Activated naive CD8-positive, alpha-beta T cell treated with anti-CD3 and anti-CD28 coated beads, Interleukin-2, amount 10 ng/mL, durations not matched to agents 7 days and 5 days (primary cell): ENCODE measurements at regions not wholly inside any gene's neighbourhood (a gene's known extent, or its start where the extent isn't known, plus 50 kb on each side); places are given as distances from the start of the nearest gene placed in this dataset.

Experiments used
- ATAC-seq: fragments of 150-1000 bp; cut with Tn5 transposase; one replicate; pipeline ENCODE4 v1.10.0; 2021; ENCODE audit warnings: low read depth, moderate library complexity
- POLR2A ChIA-PET: fragments of 350-600 bp; sonication (Branson Sonifier 250); formaldehyde crosslinking; loops from one replicate; lab custom pipeline; 2021; ENCODE audit warnings: antibody characterized with exemption; lab: Charles Lee
- DNase-seq: peaks from one replicate; pipeline ENCODE4 v3.0.0; 2021
- H3K27ac Mint-ChIP-seq: one replicate; pipeline ENCODE4 v1.8.0; 2022; ENCODE audit warnings: mild to moderate bottlenecking, mixed read lengths
- H3K27me3 Mint-ChIP-seq: one replicate; pipeline ENCODE4 v1.8.0; 2022; ENCODE audit warnings: mild to moderate bottlenecking, moderate library complexity, mixed read lengths
- H3K36me3 Mint-ChIP-seq: one replicate; pipeline ENCODE4 v1.8.0; 2021; ENCODE audit warnings: mild to moderate bottlenecking, mixed read lengths
- H3K4me1 Mint-ChIP-seq: one replicate; pipeline ENCODE4 v1.8.0; 2021; ENCODE audit warnings: mixed read lengths
- H3K4me3 Mint-ChIP-seq: one replicate; pipeline ENCODE4 v1.8.0; 2022; ENCODE audit warnings: mild to moderate bottlenecking, moderate library complexity, mixed read lengths
- H3K9me3 Mint-ChIP-seq: one replicate; pipeline ENCODE4 v1.8.0; 2021; ENCODE audit warnings: mixed read lengths

GRCh38 chr4:125663896-125664767 lies 349.4 kb downstream of the FAT4 start:
- POLR2A ChIA-PET: no interaction called here
- DNase-seq (no peak), ATAC-seq (no peak)
- Mint-ChIP-seq H3K4me1 (no peaks in the 10 kb centered on the region), H3K27me3 (no peaks in the 10 kb centered on the region), H3K4me3 (no peak overlapping the region), H3K36me3 (no peaks in the 10 kb centered on the region), H3K27ac (no peak overlapping the region), H3K9me3 (no peaks in the 10 kb centered on the region)

- POLR2A ChIA-PET: no interaction called here
- no peak for DNase-seq
- no peaks in the 10 kb centered on the region for H3K36me3 Mint-ChIP-seq
- no peak for ATAC-seq
- no peak overlapping the region for H3K4me3 Mint-ChIP-seq
- no peaks in the 10 kb centered on the region for H3K4me1 Mint-ChIP-seq
- no peaks in the 10 kb centered on the region for H3K27me3 Mint-ChIP-seq
- H3K27ac Mint-ChIP-seq: no peak overlapping the region
- peaks cover 1% of the 10 kb centered on the region for H3K9me3 Mint-ChIP-seq
These were observed 351.9 kb downstream of the FAT4 start for GRCh38 chr4:125666635-125667034.

DNA sequence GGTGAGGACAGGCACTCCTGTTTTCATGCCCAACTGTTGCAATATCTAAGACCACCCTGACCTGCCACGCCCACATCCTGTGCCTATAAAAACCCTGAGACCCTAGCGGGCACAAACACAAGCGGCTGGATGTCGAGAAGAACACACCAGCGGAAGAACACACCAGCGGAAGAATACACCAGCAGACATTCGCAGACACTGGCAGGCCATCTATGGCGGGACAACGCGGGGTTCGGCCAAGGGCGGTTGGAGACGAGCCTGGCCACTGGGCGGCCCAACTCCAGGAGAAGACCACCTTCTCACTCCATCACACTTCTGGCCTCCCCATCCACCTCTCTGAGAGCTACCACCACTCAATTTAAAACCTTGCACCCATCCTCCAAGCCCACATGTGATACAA lies 361.4 kb downstream of the FAT4 start:
- no peaks in the 10 kb centered on the region for H3K27me3 Mint-ChIP-seq
- no peak overlapping the region for H3K4me3 Mint-ChIP-seq
- ATAC-seq: no peak
- DNase-seq: no peak
- H3K27ac Mint-ChIP-seq: no peak overlapping the region
- H3K36me3 Mint-ChIP-seq: no peaks in the 10 kb centered on the region
- POLR2A ChIA-PET: no interaction called here
- H3K9me3 Mint-ChIP-seq: no peaks in the 10 kb centered on the region
- H3K4me1 Mint-ChIP-seq: no peaks in the 10 kb centered on the region

- ATAC-seq (no peak), DNase-seq (no peak)
- H3K36me3 Mint-ChIP-seq: no peaks in the 10 kb centered on the region
- no peak overlapping the region for H3K27ac Mint-ChIP-seq
- no peak overlapping the region for H3K4me3 Mint-ChIP-seq
- POLR2A ChIA-PET: no interaction called here
- no peaks in the 10 kb centered on the region for H3K4me1 Mint-ChIP-seq
- H3K27me3 Mint-ChIP-seq: no peaks in the 10 kb centered on the region
- no peaks in the 10 kb centered on the region for H3K9me3 Mint-ChIP-seq
These were observed 361.8 kb downstream of the FAT4 start for GRCh38 chr4:125676583-125676982.

DNA sequence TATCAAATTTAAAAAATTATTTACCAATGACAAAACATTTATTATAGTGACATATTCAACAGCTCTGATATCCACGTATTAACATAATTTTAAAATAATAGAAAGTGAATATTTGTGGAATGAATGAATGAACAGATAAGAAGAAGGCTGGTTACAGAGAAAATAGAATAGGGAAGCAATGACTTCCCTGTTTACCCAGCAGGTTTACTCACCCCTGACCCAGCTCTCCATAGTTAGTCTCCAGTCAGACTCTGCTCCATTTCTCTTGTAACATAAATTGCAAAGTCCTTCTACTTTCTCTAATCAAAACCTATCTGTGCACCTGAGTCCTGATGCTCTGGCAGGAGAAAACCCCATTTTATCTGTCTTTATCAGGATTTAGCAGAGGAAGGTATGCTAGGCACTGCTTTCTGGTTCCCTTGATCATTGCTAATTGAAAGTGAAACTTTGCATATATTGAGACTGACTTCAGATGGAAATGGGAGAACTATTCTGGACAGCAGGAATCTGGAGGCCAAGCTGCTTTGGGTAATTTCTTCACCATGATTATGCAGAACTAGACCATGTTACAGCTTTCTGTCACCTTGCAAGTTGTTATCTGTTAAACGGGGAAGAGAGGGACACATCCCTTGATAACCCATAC lies 363.0 kb downstream of the FAT4 start:
- no peak for DNase-seq
- Mint-ChIP-seq H3K4me3 (no peak overlapping the region), H3K36me3 (no peaks in the 10 kb centered on the region), H3K4me1 (no peaks in the 10 kb centered on the region), H3K27ac (no peak overlapping the region), H3K27me3 (no peaks in the 10 kb centered on the region), H3K9me3 (no peaks in the 10 kb centered on the region)
- no peak for ATAC-seq
- POLR2A ChIA-PET: no interaction called here

- Mint-ChIP-seq H3K4me1 (no peaks in the 10 kb centered on the region), H3K4me3 (no peak overlapping the region), H3K36me3 (no peaks in the 10 kb centered on the region), H3K9me3 (no peaks in the 10 kb centered on the region), H3K27ac (no peak overlapping the region), H3K27me3 (no peaks in the 10 kb centered on the region)
- no peak for DNase-seq
- no peak for ATAC-seq
- POLR2A ChIA-PET: no interaction called here
These were observed 365.2 kb downstream of the FAT4 start for GRCh38 chr4:125679989-125680388.

DNA sequence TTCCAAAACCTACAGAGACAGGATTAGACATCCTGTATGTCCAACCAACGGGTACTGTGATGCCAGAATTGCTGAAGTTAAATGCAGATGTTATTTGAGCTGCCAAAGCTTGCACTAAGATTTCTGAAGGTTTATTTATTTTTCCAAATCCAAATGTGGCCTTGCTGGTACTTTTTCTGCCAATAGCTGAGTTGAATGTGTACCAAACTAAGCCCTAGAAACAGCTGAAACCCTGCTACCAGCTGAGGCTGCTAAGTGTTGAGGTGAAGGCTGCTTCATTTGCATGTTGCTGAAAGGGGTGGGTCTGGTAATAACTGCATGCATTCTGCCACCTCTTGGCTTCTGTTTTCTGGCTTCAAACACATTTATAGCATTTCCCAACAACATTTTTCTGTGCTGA lies 366.5 kb downstream of the FAT4 start:
- ATAC-seq (no peak), DNase-seq (no peak)
- Mint-ChIP-seq H3K9me3 (no peaks in the 10 kb centered on the region), H3K4me3 (no peak overlapping the region), H3K4me1 (no peaks in the 10 kb centered on the region), H3K27me3 (no peaks in the 10 kb centered on the region), H3K27ac (no peak overlapping the region), H3K36me3 (no peaks in the 10 kb centered on the region)
- POLR2A ChIA-PET: no interaction called here

- ATAC-seq (no peak), DNase-seq (no peak)
- Mint-ChIP-seq H3K4me3 (no peak overlapping the region), H3K27me3 (no peaks in the 10 kb centered on the region), H3K27ac (no peak overlapping the region), H3K9me3 (no peaks in the 10 kb centered on the region), H3K4me1 (no peaks in the 10 kb centered on the region), H3K36me3 (no peaks in the 10 kb centered on the region)
- POLR2A ChIA-PET: no interaction called here
These were observed 368.0 kb downstream of the FAT4 start for GRCh38 chr4:125682730-125683129.

DNA sequence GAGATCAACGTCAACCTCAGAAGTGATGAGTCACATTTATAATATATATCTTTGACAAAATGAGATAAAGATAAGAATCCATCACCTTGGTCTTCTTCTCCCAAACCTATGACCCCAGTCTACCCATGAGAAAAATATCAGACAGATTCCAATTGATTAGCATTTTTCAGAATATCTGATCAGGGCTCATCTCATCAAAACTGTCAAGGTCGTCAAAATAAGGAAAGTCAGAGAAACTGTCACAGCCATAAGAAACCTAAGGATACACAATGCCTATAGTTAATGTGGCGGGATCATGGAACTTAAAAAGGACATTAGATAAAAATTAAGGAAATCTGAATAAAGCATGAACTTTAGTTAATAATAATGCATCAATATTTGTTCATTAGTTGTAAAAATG lies 374.1 kb downstream of the FAT4 start:
- H3K4me3 Mint-ChIP-seq: no peak overlapping the region
- H3K36me3 Mint-ChIP-seq: no peaks in the 10 kb centered on the region
- H3K4me1 Mint-ChIP-seq: no peaks in the 10 kb centered on the region
- POLR2A ChIA-PET: no interaction called here
- no peaks in the 10 kb centered on the region for H3K27me3 Mint-ChIP-seq
- no peak overlapping the region for H3K27ac Mint-ChIP-seq
- no peak for DNase-seq
- no peaks in the 10 kb centered on the region for H3K9me3 Mint-ChIP-seq
- no peak for ATAC-seq

DNA sequence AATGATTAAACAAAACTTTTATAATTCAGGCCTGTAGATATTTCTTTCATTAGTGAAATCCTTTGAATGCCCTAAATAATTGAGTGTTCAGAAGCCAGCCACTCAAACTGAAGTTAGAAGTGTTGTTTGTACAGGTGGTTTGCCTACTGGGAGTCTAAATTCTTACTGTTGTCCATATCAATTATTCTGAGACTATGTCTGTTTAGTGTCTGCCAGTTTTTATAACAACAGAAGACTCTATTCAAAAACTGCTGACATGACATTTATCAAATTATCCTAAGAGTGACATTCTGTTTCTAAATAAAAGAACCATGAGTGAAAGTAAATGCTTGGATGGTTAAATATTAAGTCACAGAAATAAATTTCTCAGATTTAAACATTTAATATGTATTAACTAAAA lies 375.1 kb downstream of the FAT4 start:
- no peak for ATAC-seq
- H3K4me1 Mint-ChIP-seq: no peaks in the 10 kb centered on the region
- H3K27ac Mint-ChIP-seq: no peak overlapping the region
- DNase-seq: no peak
- H3K4me3 Mint-ChIP-seq: no peak overlapping the region
- POLR2A ChIA-PET: no interaction called here
- no peaks in the 10 kb centered on the region for H3K27me3 Mint-ChIP-seq
- no peaks in the 10 kb centered on the region for H3K36me3 Mint-ChIP-seq
- H3K9me3 Mint-ChIP-seq: no peaks in the 10 kb centered on the region

DNA sequence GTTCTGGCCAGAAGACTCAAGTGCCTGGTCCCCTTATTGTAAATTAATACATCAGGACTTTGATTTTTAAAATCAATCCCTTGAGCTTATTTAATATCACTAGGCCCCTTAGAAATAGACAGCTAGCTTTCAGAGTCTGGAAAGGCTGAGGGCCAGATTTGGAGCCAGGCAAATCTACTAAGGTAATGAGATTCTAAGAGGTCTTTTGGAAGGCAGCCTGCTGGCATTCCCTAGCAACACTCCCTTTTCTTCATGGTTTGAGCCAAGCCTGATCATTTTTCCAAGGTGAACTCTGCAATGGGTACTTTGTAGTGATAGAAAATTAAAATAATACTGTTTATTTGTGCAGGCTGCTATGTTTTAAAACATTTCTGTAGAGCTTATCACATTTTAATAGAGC lies 378.5 kb downstream of the FAT4 start:
- H3K36me3 Mint-ChIP-seq: no peaks in the 10 kb centered on the region
- H3K27me3 Mint-ChIP-seq: no peaks in the 10 kb centered on the region
- H3K9me3 Mint-ChIP-seq: no peaks in the 10 kb centered on the region
- DNase-seq (no peak), ATAC-seq (no peak)
- no peak overlapping the region for H3K4me3 Mint-ChIP-seq
- no peaks in the 10 kb centered on the region for H3K4me1 Mint-ChIP-seq
- POLR2A ChIA-PET: no interaction called here
- H3K27ac Mint-ChIP-seq: no peak overlapping the region

DNA sequence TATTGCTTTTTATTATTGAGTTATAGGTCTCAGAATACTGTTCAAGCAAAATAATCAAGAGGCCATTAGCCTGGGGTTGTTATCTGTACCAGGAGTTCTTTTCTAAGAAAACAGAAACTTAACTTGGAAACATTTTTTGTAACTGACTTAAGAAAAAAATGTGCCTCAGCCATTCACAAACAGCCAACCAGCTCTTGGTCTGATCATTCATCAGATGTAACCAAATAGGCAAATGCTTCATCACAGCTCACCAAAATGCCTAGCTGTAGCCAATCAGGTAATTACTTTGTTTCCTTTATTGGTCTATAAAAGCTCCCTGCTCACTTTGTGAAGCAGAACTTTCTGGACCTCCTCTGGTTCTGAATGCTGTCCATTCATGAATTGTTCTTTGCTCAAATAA lies 387.7 kb downstream of the FAT4 start:
- Mint-ChIP-seq H3K9me3 (no peaks in the 10 kb centered on the region), H3K27me3 (no peaks in the 10 kb centered on the region), H3K36me3 (no peaks in the 10 kb centered on the region), H3K4me3 (no peak overlapping the region), H3K4me1 (no peaks in the 10 kb centered on the region), H3K27ac (no peak overlapping the region)
- DNase-seq (no peak), ATAC-seq (no peak)
- POLR2A ChIA-PET: no interaction called here

DNA sequence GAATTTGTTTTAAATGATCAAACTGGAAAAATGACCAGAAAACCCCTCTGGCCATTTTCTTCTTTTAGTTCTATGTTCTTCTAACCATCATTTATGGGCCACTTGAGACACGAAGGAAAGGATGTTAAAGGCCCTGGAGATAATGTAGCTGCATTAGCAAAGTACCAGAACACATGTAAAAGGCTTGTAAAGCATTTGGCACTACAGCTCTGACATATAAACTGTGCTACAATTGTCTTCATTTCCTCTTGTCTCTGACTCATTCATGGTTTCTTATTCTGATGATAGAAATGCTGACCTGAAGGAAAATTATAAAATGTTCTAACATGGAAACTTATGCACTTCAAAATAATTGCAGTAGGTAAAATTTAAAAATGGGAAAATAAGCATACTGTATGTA lies 388.7 kb downstream of the FAT4 start:
- POLR2A ChIA-PET: no interaction called here
- no peaks in the 10 kb centered on the region for H3K27me3 Mint-ChIP-seq
- no peaks in the 10 kb centered on the region for H3K9me3 Mint-ChIP-seq
- no peak overlapping the region for H3K4me3 Mint-ChIP-seq
- ATAC-seq (no peak), DNase-seq (no peak)
- H3K36me3 Mint-ChIP-seq: no peaks in the 10 kb centered on the region
- H3K4me1 Mint-ChIP-seq: no peaks in the 10 kb centered on the region
- H3K27ac Mint-ChIP-seq: no peak overlapping the region

DNA sequence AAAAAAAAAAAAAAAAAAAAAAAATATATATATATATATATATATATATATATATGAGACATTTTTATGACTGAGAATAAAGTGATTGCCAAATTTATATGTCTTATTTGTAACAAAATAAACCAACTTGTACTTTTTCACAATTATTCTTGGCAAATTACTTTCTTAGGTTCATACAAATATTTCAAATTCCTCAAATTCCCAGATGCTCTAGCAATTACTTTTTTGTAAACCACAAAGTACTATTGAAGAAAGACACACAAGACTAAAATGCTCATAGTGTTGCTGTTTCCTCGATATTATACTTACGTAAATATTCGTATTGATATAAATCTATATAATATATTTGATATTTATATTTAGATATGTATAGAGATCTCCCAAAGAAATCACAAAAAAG lies 390.0 kb downstream of the FAT4 start:
- DNase-seq: no peak
- H3K4me1 Mint-ChIP-seq: no peaks in the 10 kb centered on the region
- H3K4me3 Mint-ChIP-seq: no peak overlapping the region
- no peaks in the 10 kb centered on the region for H3K27me3 Mint-ChIP-seq
- H3K27ac Mint-ChIP-seq: no peak overlapping the region
- H3K36me3 Mint-ChIP-seq: no peaks in the 10 kb centered on the region
- ATAC-seq: no peak
- POLR2A ChIA-PET: no interaction called here
- no peaks in the 10 kb centered on the region for H3K9me3 Mint-ChIP-seq
